GM18907 (cell line): ENCODE measurements at regions not wholly inside any gene's neighbourhood (a gene's known extent, or its start where the extent isn't known, plus 50 kb on each side); places are given as distances from the start of the nearest gene placed in this dataset.
"Not testable (repeated sequence)": the region's sequence is repeated elsewhere in the genome, so short reads cannot be mapped to it uniquely, and the experiment has no call there.

ENCODE experiments used
- ATAC-seq: cut with Tn5 transposase; IDR thresholded peaks from one replicate; pipeline ENCODE4 v1.9.1; 2021; ENCODE audit warnings: mild to moderate bottlenecking, moderate library complexity; ENCODE audit not compliant: unreplicated experiment

GRCh38 chr6:68575765-68576439, 59.2 kb upstream of the ADGRB3 start:
- no peak for ATAC-seq

- no peak for ATAC-seq
Measured at GRCh38 chr6:68572975-68573374, 62.1 kb upstream of the ADGRB3 start.

- ATAC-seq: peak; percentile 70
Measured at GRCh38 chr6:68572525-68572924, 62.6 kb upstream of the ADGRB3 start.

- no peak for ATAC-seq
Measured at GRCh38 chr6:68559716-68560115, 75.4 kb upstream of the ADGRB3 start.

- no peak for ATAC-seq
Measured at GRCh38 chr6:68559070-68559469, 76.0 kb upstream of the ADGRB3 start.

GRCh38 chr6:68546620-68547019, 88.5 kb upstream of the ADGRB3 start:
- ATAC-seq: no peak

GRCh38 chr6:68544450-68544849, 90.6 kb upstream of the ADGRB3 start:
- no peak for ATAC-seq

- ATAC-seq: no peak
Measured at GRCh38 chr6:68533339-68533795, 101.7 kb upstream of the ADGRB3 start.

- ATAC-seq: no peak
Measured at GRCh38 chr6:68527691-68528090, 107.4 kb upstream of the ADGRB3 start.

- ATAC-seq: no peak
Measured at GRCh38 chr6:68506911-68507310, 128.2 kb upstream of the ADGRB3 start.

GRCh38 chr6:68502946-68503345, 132.1 kb upstream of the ADGRB3 start:
- no peak for ATAC-seq

GRCh38 chr6:68497927-68498326, 137.2 kb upstream of the ADGRB3 start:
- no peak for ATAC-seq

- ATAC-seq: not testable (repeated sequence)
Measured at GRCh38 chr6:68494880-68495279, 140.2 kb upstream of the ADGRB3 start.

- ATAC-seq: no peak
Measured at GRCh38 chr6:68476611-68477010, 158.5 kb upstream of the ADGRB3 start.

GRCh38 chr6:68473433-68474210, 161.5 kb upstream of the ADGRB3 start:
- no peak for ATAC-seq

GRCh38 chr6:68468244-68468884, 166.7 kb upstream of the ADGRB3 start:
- ATAC-seq: no peak

- no peak for ATAC-seq
Measured at GRCh38 chr6:68458447-68458846, 176.6 kb upstream of the ADGRB3 start.

- no peak for ATAC-seq
Measured at GRCh38 chr6:68447112-68447511, 188.0 kb upstream of the ADGRB3 start.

- ATAC-seq: no peak
Measured at GRCh38 chr6:68445926-68446325, 189.2 kb upstream of the ADGRB3 start.

- no peak for ATAC-seq
Measured at GRCh38 chr6:68443704-68444103, 191.4 kb upstream of the ADGRB3 start.

GRCh38 chr6:68427630-68428029, 207.5 kb upstream of the ADGRB3 start:
- ATAC-seq: no peak

- ATAC-seq: no peak
Measured at GRCh38 chr6:68410021-68410420, 225.1 kb upstream of the ADGRB3 start.
